GM23248 (cell line): ENCODE measurements at regions not wholly inside any gene's neighbourhood (a gene's known extent, or its start where the extent isn't known, plus 50 kb on each side); places are given as distances from the start of the nearest gene placed in this dataset.

ENCODE experiments used
- EZH2 ChIP-seq: fragments of 200-600 bp; sonication (generic); IDR thresholded peaks from 2 replicates; pipeline ENCODE4 v1.6.1; 2018; ENCODE audit warnings: antibody characterized with exemption, mild to moderate bottlenecking; ENCODE audit not compliant: insufficient read depth, poor library complexity, severe bottlenecking
- EZH2phosphoT487 ChIP-seq: fragments of 200-600 bp; sonication (generic); IDR thresholded peaks from 2 replicates; pipeline ENCODE4 v1.6.1; 2018; ENCODE audit warnings: antibody characterized with exemption, moderate library complexity, mild to moderate bottlenecking, low read depth; ENCODE audit not compliant: insufficient read depth

GRCh38 chr22:33166206-33166605, 108.0 kb upstream of the SYN3 start:
- no peak for TF ChIP-seq EZH2
- no peak for TF ChIP-seq EZH2phosphoT487
